ENCODE measurements at regions not wholly inside any gene's neighbourhood (a gene's known extent, or its start where the extent isn't known, plus 50 kb on each side); places are given as distances from the start of the nearest gene placed in this dataset.

GRCh38 chr4:177671387-177671786 is 229.2 kb upstream of the AGA start:
- TF ChIP-seq SMC3 (IDR thresholded peaks at IDR 0.05; ENCODE audit: low read depth, low read length) (no peak), POLR2A (IDR thresholded peaks at IDR 0.05; ENCODE audit: low read depth, low read length) (no peak), BHLHE40 (IDR thresholded peaks at IDR 0.05; ENCODE audit: low read depth, low read length) (no peak), MAFK (IDR thresholded peaks at IDR 0.05; ENCODE audit: low read depth, low read length) (no peak), CHD1 (IDR thresholded peaks at IDR 0.05; ENCODE audit: low read depth, low read length) (no peak), RAD21 (IDR thresholded peaks at IDR 0.05; ENCODE audit: low read length) (no peak), MAZ (IDR thresholded peaks at IDR 0.05; ENCODE audit: borderline replicate concordance, low read depth, low read length) (no peak), ELK1 (IDR thresholded peaks at IDR 0.05; ENCODE audit: borderline replicate concordance, low read depth, low read length) (no peak), RCOR1 (IDR thresholded peaks at IDR 0.05; ENCODE audit: insufficient replicate concordance, low read length) (no peak), RFX5 (IDR thresholded peaks at IDR 0.05; ENCODE audit: low read depth, low read length) (no peak), CEBPB (IDR thresholded peaks at IDR 0.05; ENCODE audit: low read depth, low read length) (no peak)
- TF ChIP-seq, protein P1, sequence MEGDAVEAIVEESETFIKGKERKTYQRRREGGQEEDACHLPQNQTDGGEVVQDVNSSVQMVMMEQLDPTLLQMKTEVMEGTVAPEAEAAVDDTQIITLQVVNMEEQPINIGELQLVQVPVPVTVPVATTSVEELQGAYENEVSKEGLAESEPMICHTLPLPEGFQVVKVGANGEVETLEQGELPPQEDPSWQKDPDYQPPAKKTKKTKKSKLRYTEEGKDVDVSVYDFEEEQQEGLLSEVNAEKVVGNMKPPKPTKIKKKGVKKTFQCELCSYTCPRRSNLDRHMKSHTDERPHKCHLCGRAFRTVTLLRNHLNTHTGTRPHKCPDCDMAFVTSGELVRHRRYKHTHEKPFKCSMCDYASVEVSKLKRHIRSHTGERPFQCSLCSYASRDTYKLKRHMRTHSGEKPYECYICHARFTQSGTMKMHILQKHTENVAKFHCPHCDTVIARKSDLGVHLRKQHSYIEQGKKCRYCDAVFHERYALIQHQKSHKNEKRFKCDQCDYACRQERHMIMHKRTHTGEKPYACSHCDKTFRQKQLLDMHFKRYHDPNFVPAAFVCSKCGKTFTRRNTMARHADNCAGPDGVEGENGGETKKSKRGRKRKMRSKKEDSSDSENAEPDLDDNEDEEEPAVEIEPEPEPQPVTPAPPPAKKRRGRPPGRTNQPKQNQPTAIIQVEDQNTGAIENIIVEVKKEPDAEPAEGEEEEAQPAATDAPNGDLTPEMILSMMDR (conservative IDR thresholded peaks at IDR 0.05; ENCODE audit: low read depth, low read length) = no peak
- TF ChIP-seq, protein P2, sequence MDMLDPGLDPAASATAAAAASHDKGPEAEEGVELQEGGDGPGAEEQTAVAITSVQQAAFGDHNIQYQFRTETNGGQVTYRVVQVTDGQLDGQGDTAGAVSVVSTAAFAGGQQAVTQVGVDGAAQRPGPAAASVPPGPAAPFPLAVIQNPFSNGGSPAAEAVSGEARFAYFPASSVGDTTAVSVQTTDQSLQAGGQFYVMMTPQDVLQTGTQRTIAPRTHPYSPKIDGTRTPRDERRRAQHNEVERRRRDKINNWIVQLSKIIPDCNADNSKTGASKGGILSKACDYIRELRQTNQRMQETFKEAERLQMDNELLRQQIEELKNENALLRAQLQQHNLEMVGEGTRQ (IDR thresholded peaks at IDR 0.05; ENCODE audit: low read depth, low read length) = no peak

Measured in IMR-90 (cell line).